Fibroblast of the aortic adventitia (primary cell): ENCODE measurements at regions not wholly inside any gene's neighbourhood (a gene's known extent, or its start where the extent isn't known, plus 50 kb on each side); places are given as distances from the start of the nearest gene placed in this dataset.

ENCODE experiments used
- DNase-seq: peaks from one replicate; pipeline ENCODE4 v3.0.0-alpha.2; 2010; ENCODE audit warnings: low read depth
- H3K4me3 ChIP-seq: 2 replicates; pipeline ENCODE4 v1.5.1; 2011; ENCODE audit warnings: low read depth, mild to moderate bottlenecking, control low read depth, low read length, moderate library complexity
- CTCF ChIP-seq: IDR thresholded peaks from 2 replicates; pipeline ENCODE4 v1.5.1; 2011; ENCODE audit warnings: mild to moderate bottlenecking, low read length, control low read depth, inconsistent platforms; ENCODE audit not compliant: insufficient read depth

GRCh38 chr3:177447938-177448337 is 250.7 kb upstream of the TBL1XR1 start:
- no peak for DNase-seq
- TF ChIP-seq CTCF, result no peak
- H3K4me3 ChIP-seq, result no peak overlapping the region

GRCh38 chr3:177448987-177449359 is 251.7 kb upstream of the TBL1XR1 start:
- no peak for TF ChIP-seq CTCF
- no peak overlapping the region for H3K4me3 ChIP-seq
- DNase-seq, result no peak

- peak; percentile 24 for DNase-seq
- H3K4me3 ChIP-seq, result no peak overlapping the region
- no peak for TF ChIP-seq CTCF
These were observed 252.2 kb upstream of the TBL1XR1 start for GRCh38 chr3:177449360-177450006.

GRCh38 chr3:177451301-177451750 is 254.0 kb upstream of the TBL1XR1 start:
- peak; percentile 14 for DNase-seq
- H3K4me3 ChIP-seq, result no peak overlapping the region
- no peak for TF ChIP-seq CTCF

GRCh38 chr3:177451864-177452830 is 254.9 kb upstream of the TBL1XR1 start:
- DNase-seq, result peak; percentile 87
- H3K4me3 ChIP-seq, result no peak overlapping the region
- no peak for TF ChIP-seq CTCF

- no peak for TF ChIP-seq CTCF
These were observed 255.7 kb upstream of the TBL1XR1 start for GRCh38 chr3:177452831-177453450.

More at GRCh38 chr3:177452831-177453450, 255.7 kb upstream of the TBL1XR1 start:
- H3K4me3 ChIP-seq, result no peak overlapping the region
- DNase-seq, result no peak
